Uterus (tissue), 3 donors: ENCODE measurements at regions not wholly inside any gene's neighbourhood (a gene's known extent, or its start where the extent isn't known, plus 50 kb on each side); places are given as distances from the start of the nearest gene placed in this dataset.
"Not testable (repeated sequence)": the region's sequence is repeated elsewhere in the genome, so short reads cannot be mapped to it uniquely, and the experiment has no call there.

ENCODE experiments used
- DNase-seq, 2 donors: peaks; one replicate each; pipeline ENCODE4 v3.0.0-alpha.2; 2019 to 2020
- H3K27ac ChIP-seq, 2 donors: fragments of 200-600 bp; sonication (generic); 1 replicate in 1 of 2; 2 replicates in 1 of 2; pipeline ENCODE4 v1.5.1; 2016 to 2018
- H3K27me3 ChIP-seq, 2 donors: fragments of 200-600 bp; sonication (generic); one replicate each; pipeline ENCODE4 v1.5.1; 2018 to 2019; ENCODE audit warnings: control low read depth in 1 of 2
- H3K36me3 ChIP-seq, 2 donors: fragments of 200-600 bp; sonication (generic); one replicate each; pipeline ENCODE4 v1.5.1; 2019; ENCODE audit warnings: control low read depth in 1 of 2
- H3K4me1 ChIP-seq, 2 donors: fragments of 200-600 bp; sonication (generic); one replicate each; pipeline ENCODE4 v1.5.1; 2018 to 2019; ENCODE audit warnings: control low read depth in 1 of 2
- H3K4me3 ChIP-seq, 2 donors: fragments of 200-600 bp; sonication (generic); 1 replicate in 1 of 2; 2 replicates in 1 of 2; pipeline ENCODE4 v1.5.1; 2018 to 2019; ENCODE audit warnings: mild to moderate bottlenecking in 1 of 2
- H3K9me3 ChIP-seq, 2 donors: fragments of 200-600 bp; sonication (generic); one replicate each; pipeline ENCODE4 v1.5.1; 2019; ENCODE audit warnings: control low read depth in 1 of 2
- CTCF ChIP-seq, 4 experiments: fragments of 200-600 bp in 2 of 4; fragments of 450-650 bp in 2 of 4; sonication (generic) in 2 of 4; IDR thresholded peaks; one replicate each; pipeline ENCODE4 v1.5.1; 2016 to 2019; ENCODE audit warnings: antibody characterized with exemption in 4 of 4, mild to moderate bottlenecking in 2 of 4, moderate library complexity in 1 of 4
- POLR2A ChIP-seq, 2 donors: fragments of 450-650 bp; IDR thresholded peaks; one replicate each; pipeline ENCODE4 v1.6.1; 2016; ENCODE audit warnings: antibody characterized with exemption in 2 of 2, mild to moderate bottlenecking in 1 of 2, moderate library complexity in 1 of 2
- intact Hi-C: fragments of 100-400 bp; cut with DNase I; formaldehyde crosslinking; loops from one replicate; pipeline ENCODE4 v1.15.1; 2023; ENCODE audit warnings: low total_unique reads
- donor health status: DM: yes; HTN: yes; CAD: no.

- H3K4me3 ChIP-seq = no peak overlapping the region
- intact Hi-C loops = no loop called here
- no peaks in the 10 kb centered on the region for H3K36me3 ChIP-seq
- H3K9me3 ChIP-seq = no peaks in the 10 kb centered on the region
- no peaks in the 10 kb centered on the region for H3K27me3 ChIP-seq
- no peak for DNase-seq
- TF ChIP-seq CTCF (IDR thresholded peaks at IDR 0.05) (no peak), POLR2A (IDR thresholded peaks at IDR 0.05) (no peak)
- H3K27ac ChIP-seq = no peak overlapping the region
- no peaks in the 10 kb centered on the region for H3K4me1 ChIP-seq
Observed at GRCh38 chr3:186444974-186445373, 82.9 kb upstream of the DGKG start.

- no peak for DNase-seq
- Histone ChIP-seq H3K4me3 (no peak overlapping the region), H3K4me1 (no peaks in the 10 kb centered on the region), H3K9me3 (no peaks in the 10 kb centered on the region), H3K36me3 (no peaks in the 10 kb centered on the region), H3K27me3 (no peaks in the 10 kb centered on the region), H3K27ac (no peak overlapping the region)
- intact Hi-C loops = no loop called here
- TF ChIP-seq POLR2A (IDR thresholded peaks at IDR 0.05) (no peak), CTCF (IDR thresholded peaks at IDR 0.05) (no peak)
Observed at GRCh38 chr3:186444288-186444687, 82.3 kb upstream of the DGKG start.

- H3K9me3 ChIP-seq, DNase-seq, H3K27me3 ChIP-seq, H3K27ac ChIP-seq, intact Hi-C loops, H3K4me3 ChIP-seq, H3K4me1 ChIP-seq, H3K36me3 ChIP-seq: not testable (repeated sequence)
Observed at GRCh38 chr3:186442979-186443378, 80.9 kb upstream of the DGKG start.

- no peak overlapping the region for H3K27ac ChIP-seq
- H3K4me1 ChIP-seq = no peaks in the 10 kb centered on the region
- H3K27me3 ChIP-seq = no peaks in the 10 kb centered on the region
- H3K4me3 ChIP-seq = no peak overlapping the region
- TF ChIP-seq CTCF (IDR thresholded peaks at IDR 0.05) = no peak
- no peak for DNase-seq
- H3K9me3 ChIP-seq = no peaks in the 10 kb centered on the region
- intact Hi-C loops = no loop called here
- no peaks in the 10 kb centered on the region for H3K36me3 ChIP-seq
Observed at GRCh38 chr3:186442162-186442561, 80.1 kb upstream of the DGKG start.

- no peak for TF ChIP-seq CTCF (IDR thresholded peaks at IDR 0.05)
- TF ChIP-seq POLR2A (IDR thresholded peaks at IDR 0.05) = no peak
- intact Hi-C loops = no loop called here
- Histone ChIP-seq H3K9me3 (no peaks in the 10 kb centered on the region), H3K27me3 (no peaks in the 10 kb centered on the region), H3K27ac (no peak overlapping the region), H3K4me3 (no peak overlapping the region), H3K4me1 (no peaks in the 10 kb centered on the region), H3K36me3 (no peaks in the 10 kb centered on the region)
- no peak for DNase-seq
Observed at GRCh38 chr3:186440891-186441290, 78.9 kb upstream of the DGKG start.

GRCh38 chr3:186439725-186440124, 77.7 kb upstream of the DGKG start:
- intact Hi-C loops = no loop called here
- Histone ChIP-seq H3K36me3 (no peaks in the 10 kb centered on the region), H3K4me1 (no peaks in the 10 kb centered on the region), H3K27me3 (no peaks in the 10 kb centered on the region), H3K9me3 (no peaks in the 10 kb centered on the region), H3K27ac (no peak overlapping the region), H3K4me3 (no peak overlapping the region)
- TF ChIP-seq POLR2A (IDR thresholded peaks at IDR 0.05) (no peak), CTCF (IDR thresholded peaks at IDR 0.05) (no peak)
- no peak for DNase-seq

- H3K4me3 ChIP-seq, H3K4me1 ChIP-seq, H3K36me3 ChIP-seq, H3K27ac ChIP-seq, H3K27me3 ChIP-seq, intact Hi-C loops, H3K9me3 ChIP-seq, DNase-seq: not testable (repeated sequence)
Observed at GRCh38 chr3:186435332-186435731, 73.3 kb upstream of the DGKG start.
